Gastroesophageal sphincter (tissue), 4 donors: ENCODE measurements at regions not wholly inside any gene's neighbourhood (a gene's known extent, or its start where the extent isn't known, plus 50 kb on each side); places are given as distances from the start of the nearest gene placed in this dataset.

Source experiments
- ATAC-seq: fragments of 150-250 bp; one replicate; pipeline ENCODE4 v1.9.1; 2016; ENCODE audit warnings: mild to moderate bottlenecking, moderate library complexity
- H3K27ac ChIP-seq, 4 donors: fragments of 200-600 bp; sonication (generic) in 3 of 4; 1 replicate in 3 of 4; 2 replicates in 1 of 4; pipeline ENCODE4 v1.5.1; 2016 to 2019
- H3K27me3 ChIP-seq: fragments of 200-600 bp; sonication (generic); one replicate; pipeline ENCODE4 v1.5.1; 2019
- H3K36me3 ChIP-seq, 2 donors: fragments of 200-600 bp; sonication (generic); one replicate each; pipeline ENCODE4 v1.5.1; 2019; ENCODE audit warnings: control low read depth in 1 of 2
- H3K4me1 ChIP-seq, 3 donors: fragments of 200-600 bp; sonication (generic); 1 replicate in 2 of 3; 2 replicates in 1 of 3; pipeline ENCODE4 v1.5.1; 2016 to 2019; ENCODE audit warnings: control low read depth in 2 of 3
- H3K4me3 ChIP-seq, 2 donors: fragments of 200-600 bp; sonication (generic); one replicate each; pipeline ENCODE4 v1.5.1; 2019; ENCODE audit warnings: mild to moderate bottlenecking in 1 of 2, moderate library complexity in 1 of 2
- H3K9me3 ChIP-seq, 3 donors: fragments of 200-600 bp; sonication (generic); one replicate each; pipeline ENCODE4 v1.5.1; 2017 to 2019; ENCODE audit warnings: control low read depth in 2 of 3
- CTCF ChIP-seq, 4 experiments: fragments of 200-600 bp in 2 of 4; fragments of 450-650 bp in 2 of 4; sonication (generic) in 1 of 4; IDR thresholded peaks; one replicate each; pipeline ENCODE4 v1.5.1; 2017 to 2019; ENCODE audit warnings: antibody characterized with exemption in 4 of 4, mild to moderate bottlenecking in 2 of 4, moderate library complexity in 2 of 4
- EP300 ChIP-seq: sonication (generic); formaldehyde crosslinking; IDR thresholded peaks from one replicate; pipeline ENCODE4 v1.6.1; 2017; ENCODE audit warnings: antibody characterized with exemption, mild to moderate bottlenecking
- POLR2A ChIP-seq, 2 donors: fragments of 450-650 bp; IDR thresholded peaks; one replicate each; pipeline ENCODE4 v1.6.1; 2017; ENCODE audit warnings: antibody characterized with exemption in 2 of 2, mild to moderate bottlenecking in 2 of 2, moderate library complexity in 1 of 2
- POLR2AphosphoS5 ChIP-seq: sonication (generic); formaldehyde crosslinking; IDR thresholded peaks from one replicate; pipeline ENCODE4 v1.6.1; 2017; ENCODE audit warnings: antibody characterized with exemption
- WGBS, 2 donors: methylation state at CpG; one replicate each; pipeline ENCODE4 v1.1.5; 2018; ENCODE audit warnings: low coverage in 1 of 2; 5-methylcytosine and 5-hydroxymethylcytosine counted together

GRCh38 chrX:57772637-57773036 lies 92.6 kb upstream of the NLRP2B start:
- H3K4me3 ChIP-seq, result no peak overlapping the region
- TF ChIP-seq POLR2AphosphoS5 (no peak), EP300 (no peak), CTCF (IDR thresholded peaks at IDR 0.05) (no peak), POLR2A (IDR thresholded peaks at IDR 0.05) (no peak)
- ATAC-seq, result no peak
- no peaks in the 10 kb centered on the region for H3K9me3 ChIP-seq
- no peaks in the 10 kb centered on the region for H3K27me3 ChIP-seq
- WGBS, 2 donors, result 50% methylated on average over 1 of the region's 4 CpGs; no CpG with 5 or more reads in 1 of the 2 donors
- H3K4me1 ChIP-seq, result no peaks in the 10 kb centered on the region
- no peaks in the 10 kb centered on the region for H3K36me3 ChIP-seq
- no peak overlapping the region for H3K27ac ChIP-seq

GRCh38 chrX:57771689-57772088 lies 91.6 kb upstream of the NLRP2B start:
- ATAC-seq, result no peak
- H3K27ac ChIP-seq, result no peak overlapping the region
- no peaks in the 10 kb centered on the region for H3K27me3 ChIP-seq
- H3K9me3 ChIP-seq, result no peaks in the 10 kb centered on the region
- TF ChIP-seq POLR2A (IDR thresholded peaks at IDR 0.05), result no peak
- TF ChIP-seq CTCF (IDR thresholded peaks at IDR 0.05), result no peak
- H3K4me1 ChIP-seq, result no peaks in the 10 kb centered on the region
- H3K36me3 ChIP-seq, result no peaks in the 10 kb centered on the region
- H3K4me3 ChIP-seq, result no peak overlapping the region

- ATAC-seq, result no peak
- H3K9me3 ChIP-seq, result no peaks in the 10 kb centered on the region
- no peak overlapping the region for H3K27ac ChIP-seq
- TF ChIP-seq EP300, result no peak
- no peak for TF ChIP-seq POLR2AphosphoS5
- TF ChIP-seq CTCF (IDR thresholded peaks at IDR 0.05), result no peak
- TF ChIP-seq POLR2A (IDR thresholded peaks at IDR 0.05), result no peak
- 75% methylated on average over 1 of the region's 2 CpGs; no CpG with 5 or more reads in 1 of the 2 donors for WGBS, 2 donors
- no peaks in the 10 kb centered on the region for H3K4me1 ChIP-seq
- H3K27me3 ChIP-seq, result no peaks in the 10 kb centered on the region
- H3K36me3 ChIP-seq, result no peaks in the 10 kb centered on the region
- H3K4me3 ChIP-seq, result no peak overlapping the region
Observed at GRCh38 chrX:57752866-57753265, 72.8 kb upstream of the NLRP2B start.

GRCh38 chrX:57741107-57741506 lies 61.0 kb upstream of the NLRP2B start:
- Histone ChIP-seq H3K27me3 (no peaks in the 10 kb centered on the region), H3K4me3 (no peak overlapping the region), H3K9me3 (no peaks in the 10 kb centered on the region), H3K4me1 (no peaks in the 10 kb centered on the region), H3K27ac (no peak overlapping the region), H3K36me3 (no peaks in the 10 kb centered on the region)
- no CpG with 5 or more reads among the region's 2 CpGs for WGBS, 2 donors
- TF ChIP-seq POLR2AphosphoS5 (no peak), EP300 (no peak), CTCF (IDR thresholded peaks at IDR 0.05) (no peak), POLR2A (IDR thresholded peaks at IDR 0.05) (no peak)
- no peak for ATAC-seq

- Histone ChIP-seq H3K36me3 (no peaks in the 10 kb centered on the region), H3K9me3 (no peaks in the 10 kb centered on the region), H3K4me1 (no peaks in the 10 kb centered on the region), H3K27ac (no peak overlapping the region), H3K4me3 (no peak overlapping the region), H3K27me3 (no peaks in the 10 kb centered on the region)
- TF ChIP-seq CTCF (IDR thresholded peaks at IDR 0.05), result no peak
- ATAC-seq, result no peak
Observed at GRCh38 chrX:57737881-57738280, 57.8 kb upstream of the NLRP2B start.
